NCI-H82 treated with DMSO at 0.1 percent for 48 hours (cell line): ENCODE measurements at regions not wholly inside any gene's neighbourhood (a gene's known extent, or its start where the extent isn't known, plus 50 kb on each side); places are given as distances from the start of the nearest gene placed in this dataset.
"Not testable (repeated sequence)": the region's sequence is repeated elsewhere in the genome, so short reads cannot be mapped to it uniquely, and the experiment has no call there.

ENCODE experiments used
- DNase-seq: peaks from one replicate; lab custom pipeline; 2025; ENCODE audit not compliant: unreplicated experiment; lab: John Stamatoyannopoulos, UW

GRCh38 chr22:23397008-23397612 lies 183.0 kb downstream of the IGLL1 start:
- DNase-seq: no peak

- DNase-seq: no peak
These were observed 183.6 kb downstream of the IGLL1 start for GRCh38 chr22:23396362-23397007.

- DNase-seq: no peak
These were observed 184.3 kb downstream of the IGLL1 start for GRCh38 chr22:23395530-23396361.

- no peak for DNase-seq
These were observed 185.4 kb downstream of the IGLL1 start for GRCh38 chr22:23394525-23395326.

GRCh38 chr22:23393721-23394320 lies 186.3 kb downstream of the IGLL1 start:
- DNase-seq: no peak

GRCh38 chr22:23393199-23393598 lies 186.9 kb downstream of the IGLL1 start:
- not testable (repeated sequence) for DNase-seq

GRCh38 chr22:23392420-23393121 lies 187.5 kb downstream of the IGLL1 start:
- DNase-seq: no peak

GRCh38 chr22:23391022-23391421 lies 189.1 kb downstream of the IGLL1 start:
- DNase-seq: no peak

GRCh38 chr22:23389271-23390071 lies 190.6 kb downstream of the IGLL1 start:
- DNase-seq: no peak

- DNase-seq: no peak
These were observed 191.6 kb downstream of the IGLL1 start for GRCh38 chr22:23388517-23388890.

GRCh38 chr22:23387827-23388516 lies 192.1 kb downstream of the IGLL1 start:
- DNase-seq: no peak

- DNase-seq: no peak
These were observed 193.1 kb downstream of the IGLL1 start for GRCh38 chr22:23386822-23387580.

GRCh38 chr22:23385678-23386631 lies 194.1 kb downstream of the IGLL1 start:
- DNase-seq: no peak

GRCh38 chr22:23384923-23385677 lies 195.0 kb downstream of the IGLL1 start:
- no peak for DNase-seq

GRCh38 chr22:23384431-23384830 lies 195.7 kb downstream of the IGLL1 start:
- no peak for DNase-seq
